ENCODE measurements at regions not wholly inside any gene's neighbourhood (a gene's known extent, or its start where the extent isn't known, plus 50 kb on each side); places are given as distances from the start of the nearest gene placed in this dataset.
"Not testable (repeated sequence)": the region's sequence is repeated elsewhere in the genome, so short reads cannot be mapped to it uniquely, and the experiment has no call there.

DNA sequence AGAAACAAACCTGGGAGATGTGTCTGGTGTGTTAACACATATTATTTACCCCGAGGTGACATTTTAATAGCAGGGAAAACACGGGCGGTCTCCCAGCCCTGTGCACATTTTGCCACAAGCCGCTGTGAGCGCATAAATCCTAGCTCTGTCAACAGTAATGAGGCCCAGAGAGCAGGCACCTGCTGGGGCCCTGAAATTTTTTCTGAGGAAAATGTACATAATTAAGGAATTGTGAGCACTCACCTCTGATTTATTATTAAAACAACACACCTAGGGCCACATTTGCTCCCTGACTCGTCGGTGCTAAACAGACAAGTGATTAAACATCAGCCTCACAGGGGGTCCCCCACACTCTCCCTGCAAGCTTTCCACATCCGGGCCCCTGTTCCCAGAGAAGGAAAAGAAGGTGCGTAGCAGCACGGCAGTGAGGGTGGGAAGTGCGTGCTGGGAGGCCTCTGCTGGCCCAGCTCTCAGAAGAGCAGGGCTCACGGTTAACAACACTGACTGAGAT lies 616.3 kb downstream of the UQCRFS1 start:
- no peak for DNase-seq (ENCODE audit: low spot score)

DNA sequence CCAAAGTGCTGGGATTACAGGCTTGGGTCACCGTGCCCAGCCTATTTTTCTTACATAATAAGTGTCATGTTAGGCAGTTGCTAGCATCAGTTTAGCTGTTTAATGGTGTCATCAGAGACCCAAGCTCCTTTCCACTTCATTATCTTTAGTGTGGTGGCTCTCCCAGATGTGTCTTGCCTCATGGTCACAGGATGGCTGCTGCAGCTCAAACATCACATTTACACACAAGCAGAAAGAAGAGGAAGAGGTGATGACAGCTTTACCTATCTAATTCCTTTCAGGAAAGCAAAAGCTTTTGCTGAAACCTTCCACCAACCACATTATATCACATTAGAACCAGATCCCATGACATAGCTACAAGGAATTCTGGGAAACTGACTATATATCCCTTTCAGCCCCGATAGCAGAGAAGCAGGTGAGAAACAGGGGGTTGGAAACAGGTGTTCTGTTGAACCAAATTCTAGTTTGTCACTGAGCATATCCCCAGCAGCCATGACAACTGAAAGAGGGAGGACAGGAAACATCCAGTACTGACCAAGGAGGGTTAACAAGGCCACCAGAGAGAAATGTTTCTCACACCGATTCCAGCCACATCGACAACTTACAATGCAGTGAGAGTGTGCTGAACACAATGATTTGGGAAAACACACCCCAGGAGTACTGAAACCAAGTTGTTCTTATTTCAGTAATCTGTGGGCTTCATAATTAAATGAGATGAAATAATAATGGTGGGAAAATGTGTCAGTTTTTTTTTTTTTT lies 617.0 kb downstream of the UQCRFS1 start:
- no peak for DNase-seq (ENCODE audit: low spot score)

DNA sequence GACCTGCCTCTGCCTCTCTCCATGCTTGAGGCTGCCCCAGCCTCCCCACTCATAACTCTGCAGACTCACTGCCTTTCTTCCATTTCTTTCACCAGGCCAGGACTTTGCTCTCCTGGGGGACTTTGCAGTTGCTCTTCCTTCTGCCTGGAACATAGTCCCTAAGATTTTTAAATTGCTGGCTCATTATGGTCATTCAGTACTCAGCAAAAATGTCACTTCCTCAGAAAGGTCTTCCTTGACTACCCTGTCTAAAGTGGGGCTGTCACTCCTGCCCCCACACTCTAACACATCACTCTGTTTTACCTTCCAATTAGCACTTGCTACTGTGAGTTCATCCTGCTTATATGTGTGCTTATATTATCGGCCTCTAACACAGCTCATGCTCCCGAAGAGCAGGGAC lies 618.2 kb downstream of the UQCRFS1 start:
- no peak for DNase-seq (ENCODE audit: low spot score)

DNA sequence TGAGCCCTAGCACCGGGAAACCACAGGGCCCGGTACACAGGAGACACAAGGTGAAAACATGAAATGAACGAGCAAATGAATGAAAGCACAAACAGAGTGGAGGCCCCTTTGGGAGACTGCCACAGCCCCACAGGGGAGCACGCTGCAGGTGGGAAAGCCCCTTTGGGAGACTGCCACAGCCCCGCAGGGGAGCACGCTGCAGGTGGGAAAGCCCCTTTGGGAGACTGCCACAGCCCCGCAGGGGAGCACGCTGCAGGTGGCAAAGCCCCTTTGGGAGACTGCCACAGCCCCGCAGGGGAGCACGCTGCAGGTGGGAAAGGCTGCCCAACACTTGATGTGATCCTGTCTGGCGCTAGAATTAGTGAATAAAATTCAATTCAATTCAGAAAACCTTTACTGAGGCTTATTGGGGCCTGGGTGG lies 623.0 kb downstream of the UQCRFS1 start:
- not testable (repeated sequence) for DNase-seq (ENCODE audit: low spot score)

DNA sequence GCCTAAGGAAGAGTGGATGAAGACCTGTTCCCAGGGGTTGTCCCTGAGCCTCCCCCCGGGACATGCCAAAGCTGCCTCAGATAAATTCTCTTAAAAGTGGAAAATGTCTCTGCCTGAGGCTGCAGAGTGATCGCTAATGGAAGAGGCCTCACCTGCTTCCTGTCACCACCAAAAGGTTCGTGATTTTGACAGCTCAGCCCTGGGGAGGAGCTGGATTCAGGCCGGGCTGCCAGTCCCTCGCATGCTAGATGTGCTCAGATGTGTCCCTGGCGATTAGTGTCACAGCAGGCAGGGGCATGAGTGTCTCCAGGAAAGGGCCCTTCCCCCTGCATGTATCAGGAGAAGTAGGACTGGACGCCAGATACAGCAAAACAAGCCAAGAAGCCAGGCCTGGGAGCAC lies 626.5 kb downstream of the UQCRFS1 start:
- no peak for DNase-seq (ENCODE audit: low spot score)

DNA sequence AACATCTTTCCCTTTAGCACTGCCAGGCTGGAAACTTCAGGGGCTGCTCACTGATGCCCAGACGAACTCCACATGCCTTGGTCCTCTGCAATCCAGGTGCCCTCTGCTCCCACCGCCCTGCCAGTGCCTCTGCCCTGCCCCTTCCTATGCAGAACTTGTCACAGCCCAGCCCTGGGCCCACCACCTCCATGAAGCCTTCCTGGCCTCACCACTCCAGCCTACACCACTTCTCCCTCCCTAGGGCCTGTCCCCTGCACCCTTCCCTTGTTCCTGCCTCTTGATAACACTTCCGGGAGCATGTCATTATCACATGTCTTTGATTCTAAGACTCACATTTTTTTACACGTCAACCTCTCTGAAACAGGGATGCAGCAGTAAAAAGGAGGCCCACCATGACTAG lies 627.2 kb downstream of the UQCRFS1 start:
- DNase-seq (ENCODE audit: low spot score): no peak

DNA sequence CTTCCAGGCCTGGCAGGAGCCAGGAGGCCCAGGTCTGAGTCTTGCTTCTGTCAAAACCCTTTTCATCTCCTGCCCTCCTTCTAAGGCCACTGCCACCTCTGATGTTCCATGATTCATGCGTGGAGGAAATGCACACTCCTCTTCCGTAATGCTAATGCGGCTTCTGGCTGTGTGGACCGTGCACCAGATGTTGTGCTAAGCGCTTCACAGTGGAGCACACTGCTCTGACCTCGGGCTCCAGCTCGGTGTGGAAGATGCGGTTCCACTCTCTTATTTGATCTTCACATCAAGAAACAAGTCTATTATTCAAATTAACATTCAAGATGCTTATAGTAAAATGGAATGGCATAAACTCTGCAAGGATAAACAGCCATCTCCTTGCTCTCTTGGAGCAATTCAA lies 629.2 kb downstream of the UQCRFS1 start:
- no peak for DNase-seq (ENCODE audit: low spot score)

DNA sequence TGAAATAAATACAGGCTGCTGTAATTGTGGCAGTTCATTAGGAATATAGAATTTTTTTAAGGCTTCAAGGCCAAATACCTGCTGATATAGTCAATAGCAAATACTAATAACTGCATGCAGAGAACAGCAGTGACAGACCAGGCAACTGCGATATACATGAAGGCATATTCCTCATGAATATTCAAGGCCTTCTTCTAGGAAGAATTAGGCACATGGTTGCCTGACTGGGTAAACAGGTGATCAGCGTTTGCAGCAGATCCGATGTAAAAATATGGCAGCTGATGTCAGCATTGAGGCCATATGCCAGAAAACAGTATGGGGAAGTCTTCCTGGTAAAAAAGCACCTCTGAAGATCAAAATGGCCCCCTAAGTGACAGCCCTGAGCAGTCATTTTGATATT lies 629.7 kb downstream of the UQCRFS1 start:
- DNase-seq (ENCODE audit: low spot score): no peak

DNA sequence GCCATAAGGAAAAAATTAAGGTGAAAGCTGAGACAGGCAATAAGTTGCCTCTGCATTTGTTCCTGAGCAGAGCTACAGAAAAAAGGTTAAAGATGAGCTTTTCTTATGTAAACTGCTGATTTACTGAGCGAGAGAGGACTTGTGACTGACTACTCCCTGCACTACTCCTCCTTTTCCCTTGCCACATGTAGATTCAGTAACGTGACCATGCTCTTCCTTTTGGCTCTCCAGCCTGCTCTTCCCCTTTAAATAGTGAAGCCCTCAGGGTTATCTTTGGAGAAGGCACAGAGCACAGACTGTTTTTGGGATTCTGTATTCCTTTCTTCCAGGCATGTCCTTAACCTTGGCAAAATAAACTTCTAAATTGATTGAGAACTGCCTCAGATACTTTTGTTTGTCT lies 630.2 kb downstream of the UQCRFS1 start:
- no peak for DNase-seq (ENCODE audit: low spot score)

DNA sequence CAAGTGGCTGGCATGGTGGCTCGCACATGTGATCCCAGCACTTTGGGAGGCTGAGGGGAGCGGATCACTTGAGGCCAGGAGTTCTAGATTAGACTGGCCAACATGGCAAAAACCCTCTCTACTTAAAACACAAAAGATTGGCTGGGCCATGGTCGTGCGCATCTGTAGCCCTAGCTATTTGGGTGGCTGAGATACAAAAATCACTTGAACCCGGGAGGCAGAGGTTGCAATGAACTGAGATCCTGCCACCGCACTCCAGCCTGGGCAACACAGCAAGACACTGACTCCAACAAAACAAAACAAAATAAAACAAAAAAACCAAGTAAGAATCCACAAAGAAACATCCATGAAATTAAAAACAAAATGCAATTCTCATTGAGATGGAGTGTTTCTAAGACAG lies 630.6 kb downstream of the UQCRFS1 start:
- DNase-seq (ENCODE audit: low spot score): no peak

DNA sequence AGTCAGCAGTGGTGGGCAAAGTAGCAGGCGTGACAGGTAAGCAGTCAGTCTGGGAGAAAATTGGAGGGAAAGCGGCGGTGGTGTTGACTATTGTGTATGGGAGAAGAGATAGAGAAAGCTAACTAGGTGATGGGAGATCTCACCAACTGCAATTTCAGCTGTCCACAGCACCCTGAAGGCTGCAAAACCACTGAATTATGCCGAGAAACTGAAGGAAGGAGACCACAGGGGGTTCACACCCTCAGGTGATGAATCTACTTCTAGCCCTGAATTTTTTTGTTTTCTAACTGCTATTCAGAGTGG lies 631.5 kb downstream of the UQCRFS1 start:
- no peak for DNase-seq (ENCODE audit: low spot score)

DNA sequence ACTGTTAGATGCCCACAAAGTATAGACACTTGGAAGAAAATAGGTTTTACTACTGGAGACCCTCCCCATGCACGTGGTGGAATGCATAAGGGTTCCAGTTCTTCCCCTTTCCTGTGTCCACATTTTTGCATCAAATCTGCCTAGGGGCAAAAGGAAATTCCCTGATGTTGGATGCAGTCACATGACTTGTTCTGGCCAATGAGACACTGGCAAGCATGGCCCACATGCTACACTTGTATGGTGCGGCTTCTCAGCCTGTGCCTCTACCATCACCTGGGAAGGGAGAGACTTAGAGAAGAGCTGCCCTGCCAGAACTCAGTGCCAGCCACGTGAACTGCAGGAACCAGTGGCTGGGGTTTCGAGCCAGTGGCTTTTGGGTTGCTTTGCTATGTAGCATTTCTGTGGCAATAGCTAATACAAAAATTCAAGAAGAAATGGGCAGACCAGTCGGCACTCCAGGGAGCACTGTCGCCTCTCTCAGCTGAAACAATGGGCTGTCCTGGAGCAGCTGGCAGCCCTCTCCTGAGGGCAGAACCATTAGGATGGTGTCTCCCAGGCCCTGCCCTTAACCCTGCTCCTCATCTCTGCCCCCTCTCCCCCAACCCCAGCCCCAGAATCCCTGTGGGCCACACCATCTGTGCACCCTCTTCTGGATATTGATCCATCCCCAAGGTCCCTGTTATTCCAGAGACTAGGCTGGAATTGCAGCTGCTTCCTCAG lies 634.0 kb downstream of the UQCRFS1 start:
- no peak for DNase-seq (ENCODE audit: low spot score)

DNA sequence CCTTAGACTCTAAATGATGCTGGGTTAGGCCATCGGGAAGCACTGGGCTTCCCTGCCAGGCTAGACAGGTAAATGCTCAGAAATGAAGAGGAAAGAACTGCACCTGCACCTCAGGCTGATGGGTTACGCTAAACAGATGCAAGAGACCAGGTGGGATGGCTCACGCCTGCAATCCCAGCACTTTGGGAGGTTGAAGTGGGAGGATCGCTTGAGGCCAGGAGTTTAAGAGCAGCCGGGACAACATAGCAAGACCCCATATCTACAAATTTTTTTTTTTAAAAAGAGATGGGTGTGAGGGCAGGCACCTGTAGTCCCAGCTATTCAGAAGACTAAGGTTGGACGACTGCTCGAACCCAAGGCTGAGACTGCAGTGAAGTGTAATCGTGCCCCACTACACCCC lies 634.7 kb downstream of the UQCRFS1 start:
- no peak for DNase-seq (ENCODE audit: low spot score)

DNA sequence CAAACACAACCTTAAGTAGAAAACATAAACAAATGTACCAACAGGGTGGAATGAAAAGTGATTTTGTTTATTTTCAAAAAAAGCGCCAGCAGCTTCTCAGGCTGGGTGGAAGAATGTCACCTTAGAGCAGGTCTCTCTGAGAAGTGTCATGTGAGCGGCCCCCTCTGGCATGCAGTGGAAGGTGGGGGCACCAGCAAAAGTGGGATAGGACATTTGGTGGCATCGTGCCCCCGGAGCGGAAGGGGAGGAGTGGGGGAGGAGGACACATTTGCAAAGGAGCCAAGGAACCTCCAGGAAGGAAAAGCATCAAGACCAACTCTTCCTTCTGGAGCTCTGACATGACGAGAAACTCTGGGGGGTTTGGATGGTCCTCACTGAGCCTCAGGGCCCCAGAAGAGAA lies 635.3 kb downstream of the UQCRFS1 start:
- DNase-seq (ENCODE audit: low spot score): no peak

DNA sequence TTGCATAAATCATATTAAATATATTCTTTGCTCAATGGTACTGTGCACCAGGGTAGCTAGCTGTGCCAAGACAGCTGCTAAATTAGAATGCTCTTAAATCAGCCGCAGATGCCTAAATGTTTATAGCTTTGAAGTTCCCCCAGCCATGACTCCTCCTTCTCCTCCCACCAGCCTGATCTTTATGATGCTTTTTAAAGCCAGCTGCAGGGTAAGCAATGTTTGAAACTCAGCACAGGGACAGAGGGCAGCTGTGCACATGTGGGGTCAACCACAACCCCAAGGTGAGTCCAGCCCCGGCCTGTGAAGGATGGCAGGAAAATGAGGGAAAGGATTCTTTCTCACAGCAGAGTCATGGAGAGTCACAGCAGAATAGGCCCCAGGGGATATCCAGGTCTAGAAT lies 635.7 kb downstream of the UQCRFS1 start:
- no peak for DNase-seq (ENCODE audit: low spot score)

DNA sequence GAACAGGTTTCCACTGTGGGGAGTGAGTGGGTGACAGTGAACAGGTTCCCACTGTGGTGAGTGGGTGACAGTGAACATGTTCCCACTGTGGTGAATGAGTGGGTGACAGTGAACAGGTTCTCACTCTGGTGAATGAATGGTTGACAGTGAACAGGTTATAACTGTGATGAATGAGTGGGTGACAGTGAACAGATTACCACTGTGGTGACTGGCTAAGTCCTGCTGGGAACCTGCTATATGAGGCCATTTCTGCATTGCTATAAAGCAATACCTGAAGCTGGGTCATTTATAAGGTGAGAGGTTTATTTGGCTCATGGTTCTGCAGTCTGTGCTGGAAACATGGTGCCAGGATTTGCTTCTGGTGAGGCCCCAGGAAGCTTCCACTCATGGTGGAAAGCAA lies 637.1 kb downstream of the UQCRFS1 start:
- DNase-seq (ENCODE audit: low spot score): no peak

DNA sequence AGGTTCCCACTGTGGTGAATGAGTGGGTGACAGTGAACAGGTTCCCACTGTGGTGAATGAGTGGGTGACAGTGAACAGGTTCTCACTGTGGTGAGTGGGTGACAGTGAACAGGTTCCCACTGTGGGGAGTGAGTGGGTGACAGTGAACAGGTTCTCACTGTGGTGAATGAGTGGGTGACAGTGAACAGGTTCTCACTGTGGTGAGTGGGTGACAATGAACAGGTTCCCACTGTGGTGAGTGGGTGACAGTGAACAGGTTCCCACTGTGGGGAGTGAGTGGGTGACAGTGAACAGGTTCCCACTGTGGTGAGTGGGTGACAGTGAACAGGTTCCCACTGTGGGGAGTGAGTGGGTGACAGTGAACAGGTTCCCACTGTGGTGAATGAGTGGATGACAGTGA lies 637.6 kb downstream of the UQCRFS1 start:
- DNase-seq (ENCODE audit: low spot score): not testable (repeated sequence)

DNA sequence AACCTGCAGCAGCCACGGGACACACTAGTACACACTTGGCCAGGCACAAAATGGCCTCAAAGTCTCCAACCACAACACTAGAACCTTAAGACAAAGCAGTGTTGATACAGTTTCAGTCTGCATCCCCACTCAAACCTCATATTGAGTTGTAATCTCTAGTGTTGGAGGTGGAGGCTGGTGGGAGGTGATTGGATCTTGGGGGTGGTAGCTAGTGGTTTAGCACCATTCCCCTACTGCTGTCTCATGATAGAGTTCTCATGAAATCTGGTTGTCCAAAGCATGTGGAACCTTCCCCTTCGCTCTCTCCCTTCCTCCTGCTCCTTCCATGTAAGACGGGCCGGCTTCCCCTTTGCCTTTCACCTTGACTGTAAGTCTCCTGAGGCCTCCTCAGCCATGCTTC lies 638.7 kb downstream of the UQCRFS1 start:
- DNase-seq (ENCODE audit: low spot score): no peak

DNA sequence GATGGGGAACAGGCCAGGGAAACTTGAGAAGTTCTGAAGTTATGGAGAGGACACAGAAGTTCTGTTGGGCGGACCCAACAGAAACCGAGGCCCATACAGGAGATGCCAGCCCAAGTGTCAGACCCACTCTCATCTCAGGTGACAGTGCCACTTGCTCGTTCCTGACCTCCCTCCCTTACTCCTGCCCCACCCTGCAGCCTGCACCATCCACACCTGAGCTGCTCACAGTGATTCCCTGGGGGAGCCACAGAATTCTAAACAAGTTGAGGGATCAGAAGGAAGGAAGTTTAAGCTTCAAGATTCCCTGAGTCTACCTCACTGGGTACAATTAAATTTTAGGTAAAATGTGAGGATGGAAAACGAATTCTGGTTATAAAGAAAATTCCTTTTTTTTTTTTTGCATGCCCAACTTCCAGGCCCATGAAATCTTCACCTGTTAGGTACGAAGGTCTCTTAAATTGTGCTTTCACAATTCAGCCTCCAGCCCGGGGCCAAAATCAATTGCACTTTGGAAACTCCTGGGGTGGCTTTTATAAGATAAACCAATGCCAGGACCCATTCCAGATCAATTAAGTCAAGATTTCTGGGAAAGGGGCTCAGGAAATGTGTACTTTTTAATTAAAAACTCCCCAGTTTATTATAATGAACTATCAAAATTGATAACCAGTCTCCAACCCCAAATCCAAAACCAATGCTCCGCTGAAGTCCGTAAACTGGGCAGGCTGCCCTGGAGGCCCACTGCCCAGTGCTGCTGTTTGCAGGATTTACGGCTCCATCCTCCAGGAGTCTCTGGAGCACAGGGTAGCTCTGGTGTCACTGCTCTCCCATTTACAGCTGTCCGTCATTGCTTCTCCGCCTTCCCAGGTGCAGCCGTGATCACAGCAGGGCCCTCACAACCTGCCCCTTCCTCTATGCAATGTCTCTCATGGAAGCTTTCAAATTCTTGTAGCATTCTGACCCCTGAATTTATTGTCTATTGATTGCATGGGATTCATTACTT lies 643.5 kb downstream of the UQCRFS1 start:
- DNase-seq (ENCODE audit: low spot score): no peak

DNA sequence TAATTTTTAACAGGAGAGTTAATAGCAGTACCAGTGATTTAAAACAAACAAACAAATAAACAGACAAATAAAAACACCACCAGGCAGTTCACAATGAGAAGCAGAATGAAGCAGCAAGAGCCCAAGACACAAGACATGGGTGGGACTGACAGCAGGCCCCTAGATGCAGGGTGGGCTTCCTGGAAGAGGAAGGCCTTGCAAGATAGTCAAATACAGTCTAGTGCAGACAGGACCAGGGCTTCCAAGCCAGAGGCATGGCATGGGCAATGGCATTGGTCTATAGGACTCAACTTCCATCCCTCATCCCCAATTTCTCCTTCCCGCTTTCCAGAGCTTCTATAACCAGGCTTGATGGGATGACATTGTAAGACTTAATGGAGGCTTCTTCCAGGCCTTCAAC lies 645.1 kb downstream of the UQCRFS1 start:
- DNase-seq (ENCODE audit: low spot score): no peak

DNA sequence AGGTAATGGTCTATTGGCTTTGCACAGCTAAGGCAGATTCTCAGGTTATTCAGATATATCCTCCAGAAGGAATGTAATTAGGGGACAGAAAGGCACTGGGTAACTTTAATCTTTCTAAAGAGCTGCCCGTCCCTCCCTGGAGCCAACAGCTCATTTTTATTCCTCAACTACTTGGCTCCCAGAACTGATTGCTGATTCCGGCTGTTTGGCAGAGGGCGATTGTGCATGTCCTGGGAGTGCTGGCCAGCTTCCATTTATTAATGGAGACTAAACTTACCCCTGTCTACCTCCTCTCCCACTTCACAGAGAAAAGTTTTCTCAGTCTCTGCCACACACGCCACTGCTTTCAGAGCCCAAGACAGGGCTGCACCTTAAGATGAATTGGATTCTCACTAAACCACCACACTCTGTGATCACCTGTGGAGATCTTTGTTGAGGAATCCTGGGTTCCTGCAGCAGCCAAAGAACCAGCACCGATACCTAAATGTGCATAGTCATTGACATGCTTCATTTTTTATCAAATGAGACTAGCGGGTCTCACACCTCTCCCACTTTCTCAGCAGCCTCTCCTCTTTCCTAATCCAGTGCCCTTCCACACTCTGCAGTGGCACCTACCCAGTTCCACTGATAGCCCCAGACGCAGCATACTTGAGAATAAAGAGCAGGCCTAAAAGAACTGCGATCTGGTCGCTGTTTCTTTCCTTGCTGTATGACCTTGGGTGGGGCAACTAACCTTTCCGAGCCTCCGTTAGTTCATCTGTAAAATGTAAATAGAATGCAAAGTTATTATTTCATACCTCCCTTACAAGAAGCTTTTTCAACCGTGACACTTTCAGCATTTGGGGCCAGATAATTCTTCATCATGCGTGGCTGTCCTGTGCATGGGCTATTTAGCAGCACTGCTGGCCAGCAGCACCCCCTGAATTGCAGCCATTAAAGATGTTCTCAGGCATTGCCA lies 648.7 kb downstream of the UQCRFS1 start:
- DNase-seq (ENCODE audit: low spot score): no peak
